GM23338 (cell line): ENCODE measurements at regions not wholly inside any gene's neighbourhood (a gene's known extent, or its start where the extent isn't known, plus 50 kb on each side); places are given as distances from the start of the nearest gene placed in this dataset.

Experiments
- ATAC-seq: fragments of 200-7000 bp; cut with Tn5 transposase; 3 replicates; pipeline ENCODE4 v1.9.1; 2020
- DNase-seq: peaks from one replicate; pipeline ENCODE4 v3.0.0-alpha.2; 2015; ENCODE audit warnings: low spot score
- H2AFZ ChIP-seq: fragments of 200-600 bp; sonication (generic); 2 replicates; pipeline ENCODE4 v1.8.0; 2016; ENCODE audit warnings: antibody characterized with exemption, mild to moderate bottlenecking, moderate library complexity
- H3F3A ChIP-seq: fragments of 200-600 bp; sonication (generic); replicated peaks from 2 replicates; pipeline ENCODE4 v1.8.0; 2017; ENCODE audit warnings: antibody characterized with exemption, mixed run types, low read depth
- H3K27ac ChIP-seq: fragments of 200-600 bp; sonication (generic); 2 replicates; pipeline ENCODE4 v1.6.1; 2016; ENCODE audit warnings: low read depth
- H3K27me3 ChIP-seq: fragments of 200-600 bp; sonication (generic); 2 replicates; pipeline ENCODE4 v1.8.0; 2016; ENCODE audit warnings: mild to moderate bottlenecking, mixed run types, moderate library complexity; ENCODE audit not compliant: insufficient read depth
- H3K36me3 ChIP-seq: fragments of 200-600 bp; sonication (generic); 2 replicates; pipeline ENCODE4 v1.8.0; 2016; ENCODE audit warnings: mild to moderate bottlenecking; ENCODE audit not compliant: insufficient read depth
- H3K4me1 ChIP-seq: fragments of 200-600 bp; sonication (generic); 2 replicates; pipeline ENCODE4 v1.8.0; 2016; ENCODE audit warnings: mild to moderate bottlenecking, moderate library complexity; ENCODE audit not compliant: insufficient read depth
- H3K4me2 ChIP-seq: fragments of 200-600 bp; sonication (generic); 2 replicates; pipeline ENCODE4 v1.7.1; 2017; ENCODE audit warnings: mixed run types
- H3K4me3 ChIP-seq: fragments of 200-600 bp; sonication (generic); 2 replicates; pipeline ENCODE4 v1.6.1; 2016; ENCODE audit warnings: mixed run types
- H3K79me2 ChIP-seq: fragments of 200-600 bp; sonication (generic); replicated peaks from 2 replicates; pipeline ENCODE4 v1.8.0; 2017; ENCODE audit warnings: mild to moderate bottlenecking; ENCODE audit not compliant: insufficient read depth
- H3K9me2 ChIP-seq: fragments of 200-600 bp; sonication (generic); 2 replicates; pipeline ENCODE4 v1.8.0; 2017; ENCODE audit not compliant: insufficient read depth
- H4K20me1 ChIP-seq: fragments of 200-600 bp; sonication (generic); replicated peaks from 2 replicates; pipeline ENCODE4 v1.8.0; 2017; ENCODE audit warnings: mild to moderate bottlenecking; ENCODE audit not compliant: insufficient read depth
- H3K27ac Mint-ChIP-seq: 2 replicates; pipeline ENCODE4 v1.8.0; 2020; ENCODE audit warnings: inconsistent platforms, mild to moderate bottlenecking, moderate library complexity, mixed read lengths
- H3K27me3 Mint-ChIP-seq: 3 replicates; pipeline ENCODE4 v1.8.0; 2022; ENCODE audit warnings: low read depth, mild to moderate bottlenecking, moderate library complexity, mixed read lengths, inconsistent platforms; ENCODE audit not compliant: insufficient read depth, poor library complexity
- H3K36me3 Mint-ChIP-seq: 3 replicates; pipeline ENCODE4 v1.8.0; 2021; ENCODE audit warnings: low read depth, mild to moderate bottlenecking, inconsistent platforms, moderate library complexity, mixed read lengths
- H3K4me1 Mint-ChIP-seq: 3 replicates; pipeline ENCODE4 v1.8.0; 2020; ENCODE audit warnings: mild to moderate bottlenecking, inconsistent platforms, mixed read lengths
- H3K4me3 Mint-ChIP-seq: 3 replicates; pipeline ENCODE4 v1.8.0; 2021; ENCODE audit warnings: moderate library complexity, mild to moderate bottlenecking, inconsistent platforms, mixed read lengths
- H3K9me3 Mint-ChIP-seq: 3 replicates; pipeline ENCODE4 v1.8.0; 2020; ENCODE audit warnings: moderate library complexity, mild to moderate bottlenecking, inconsistent platforms, mixed read lengths
- CREB1 ChIP-seq: fragments of 250-450 bp; sonication (Bioruptor Pico); IDR thresholded peaks from 2 replicates; pipeline ENCODE4 v1.5.0; 2020; ENCODE audit warnings: low read depth, mild to moderate bottlenecking, moderate library complexity
- EZH2phosphoT487 ChIP-seq: fragments of 200-600 bp; sonication (generic); IDR thresholded peaks from one replicate; pipeline ENCODE4 v1.8.1; 2018; ENCODE audit warnings: antibody characterized with exemption; ENCODE audit not compliant: unreplicated experiment
- JUNB ChIP-seq: IDR thresholded peaks from one replicate; pipeline ENCODE4 v1.6.1; 2016; ENCODE audit warnings: antibody characterized with exemption; ENCODE audit not compliant: unreplicated experiment
- POLR2AphosphoS5 ChIP-seq: IDR thresholded peaks from 2 replicates; pipeline ENCODE4 v1.6.1; 2016; ENCODE audit warnings: antibody characterized with exemption, low read depth
- ZNF331 ChIP-seq: fragments of 250-450 bp; sonication (Bioruptor Pico); IDR thresholded peaks from 2 replicates; pipeline ENCODE4 v1.5.0; 2020; ENCODE audit warnings: low read depth, mild to moderate bottlenecking, moderate library complexity
- TF ChIP-seq, protein P1 (sequence below): fragments of 250-450 bp; sonication (Bioruptor Pico); IDR thresholded peaks from 2 replicates; pipeline ENCODE4 v1.5.0; 2020; ENCODE audit warnings: mild to moderate bottlenecking, moderate library complexity
- TF ChIP-seq, protein P2 (sequence below): IDR thresholded peaks from 2 replicates; pipeline ENCODE4 v1.6.1; 2016; ENCODE audit warnings: antibody characterized with exemption

DNA sequence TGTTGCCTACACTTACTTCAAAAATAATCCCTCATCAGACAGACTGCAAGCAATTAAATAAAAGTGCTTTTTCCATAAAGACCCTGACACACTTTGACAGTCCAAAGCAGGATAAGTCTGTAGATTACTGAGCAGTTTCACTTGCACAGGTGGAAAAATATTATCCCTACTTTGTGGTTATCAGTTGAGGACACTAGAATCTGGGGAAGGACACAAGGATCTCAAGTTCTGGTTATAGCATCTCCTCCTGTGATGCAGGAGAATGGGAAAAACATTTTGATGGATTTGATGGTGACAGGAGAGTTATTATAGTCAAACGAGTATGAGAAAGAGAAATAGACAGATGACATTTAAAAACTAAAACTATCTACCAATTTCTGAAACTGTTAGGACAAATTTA lies 122.9 kb upstream of the PCDH9 start (continued):
- TF ChIP-seq, protein P1, sequence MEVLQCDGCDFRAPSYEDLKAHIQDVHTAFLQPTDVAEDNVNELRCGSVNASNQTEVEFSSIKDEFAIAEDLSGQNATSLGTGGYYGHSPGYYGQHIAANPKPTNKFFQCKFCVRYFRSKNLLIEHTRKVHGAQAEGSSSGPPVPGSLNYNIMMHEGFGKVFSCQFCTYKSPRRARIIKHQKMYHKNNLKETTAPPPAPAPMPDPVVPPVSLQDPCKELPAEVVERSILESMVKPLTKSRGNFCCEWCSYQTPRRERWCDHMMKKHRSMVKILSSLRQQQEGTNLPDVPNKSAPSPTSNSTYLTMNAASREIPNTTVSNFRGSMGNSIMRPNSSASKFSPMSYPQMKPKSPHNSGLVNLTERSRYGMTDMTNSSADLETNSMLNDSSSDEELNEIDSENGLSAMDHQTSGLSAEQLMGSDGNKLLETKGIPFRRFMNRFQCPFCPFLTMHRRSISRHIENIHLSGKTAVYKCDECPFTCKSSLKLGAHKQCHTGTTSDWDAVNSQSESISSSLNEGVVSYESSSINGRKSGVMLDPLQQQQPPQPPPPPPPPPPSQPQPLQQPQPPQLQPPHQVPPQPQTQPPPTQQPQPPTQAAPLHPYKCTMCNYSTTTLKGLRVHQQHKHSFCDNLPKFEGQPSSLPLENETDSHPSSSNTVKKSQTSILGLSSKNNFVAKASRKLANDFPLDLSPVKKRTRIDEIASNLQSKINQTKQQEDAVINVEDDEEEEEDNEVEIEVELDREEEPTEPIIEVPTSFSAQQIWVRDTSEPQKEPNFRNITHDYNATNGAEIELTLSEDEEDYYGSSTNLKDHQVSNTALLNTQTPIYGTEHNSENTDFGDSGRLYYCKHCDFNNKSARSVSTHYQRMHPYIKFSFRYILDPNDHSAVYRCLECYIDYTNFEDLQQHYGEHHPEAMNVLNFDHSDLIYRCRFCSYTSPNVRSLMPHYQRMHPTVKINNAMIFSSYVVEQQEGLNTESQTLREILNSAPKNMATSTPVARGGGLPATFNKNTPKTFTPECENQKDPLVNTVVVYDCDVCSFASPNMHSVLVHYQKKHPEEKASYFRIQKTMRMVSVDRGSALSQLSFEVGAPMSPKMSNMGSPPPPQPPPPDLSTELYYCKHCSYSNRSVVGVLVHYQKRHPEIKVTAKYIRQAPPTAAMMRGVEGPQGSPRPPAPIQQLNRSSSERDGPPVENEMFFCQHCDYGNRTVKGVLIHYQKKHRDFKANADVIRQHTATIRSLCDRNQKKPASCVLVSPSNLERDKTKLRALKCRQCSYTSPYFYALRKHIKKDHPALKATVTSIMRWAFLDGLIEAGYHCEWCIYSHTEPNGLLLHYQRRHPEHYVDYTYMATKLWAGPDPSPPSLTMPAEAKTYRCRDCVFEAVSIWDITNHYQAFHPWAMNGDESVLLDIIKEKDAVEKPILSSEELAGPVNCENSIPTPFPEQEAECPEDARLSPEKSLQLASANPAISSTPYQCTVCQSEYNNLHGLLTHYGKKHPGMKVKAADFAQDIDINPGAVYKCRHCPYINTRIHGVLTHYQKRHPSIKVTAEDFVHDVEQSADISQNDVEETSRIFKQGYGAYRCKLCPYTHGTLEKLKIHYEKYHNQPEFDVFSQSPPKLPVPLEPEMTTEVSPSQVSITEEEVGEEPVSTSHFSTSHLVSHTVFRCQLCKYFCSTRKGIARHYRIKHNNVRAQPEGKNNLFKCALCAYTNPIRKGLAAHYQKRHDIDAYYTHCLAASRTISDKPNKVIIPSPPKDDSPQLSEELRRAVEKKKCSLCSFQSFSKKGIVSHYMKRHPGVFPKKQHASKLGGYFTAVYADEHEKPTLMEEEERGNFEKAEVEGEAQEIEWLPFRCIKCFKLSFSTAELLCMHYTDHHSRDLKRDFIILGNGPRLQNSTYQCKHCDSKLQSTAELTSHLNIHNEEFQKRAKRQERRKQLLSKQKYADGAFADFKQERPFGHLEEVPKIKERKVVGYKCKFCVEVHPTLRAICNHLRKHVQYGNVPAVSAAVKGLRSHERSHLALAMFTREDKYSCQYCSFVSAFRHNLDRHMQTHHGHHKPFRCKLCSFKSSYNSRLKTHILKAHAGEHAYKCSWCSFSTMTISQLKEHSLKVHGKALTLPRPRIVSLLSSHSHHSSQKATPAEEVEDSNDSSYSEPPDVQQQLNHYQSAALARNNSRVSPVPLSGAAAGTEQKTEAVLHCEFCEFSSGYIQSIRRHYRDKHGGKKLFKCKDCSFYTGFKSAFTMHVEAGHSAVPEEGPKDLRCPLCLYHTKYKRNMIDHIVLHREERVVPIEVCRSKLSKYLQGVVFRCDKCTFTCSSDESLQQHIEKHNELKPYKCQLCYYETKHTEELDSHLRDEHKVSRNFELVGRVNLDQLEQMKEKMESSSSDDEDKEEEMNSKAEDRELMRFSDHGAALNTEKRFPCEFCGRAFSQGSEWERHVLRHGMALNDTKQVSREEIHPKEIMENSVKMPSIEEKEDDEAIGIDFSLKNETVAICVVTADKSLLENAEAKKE (CRISPR knock-in tag) = no peak
- TF ChIP-seq POLR2AphosphoS5 (no peak), ZNF331 (CRISPR knock-in tag) (no peak), JUNB (no peak), CREB1 (CRISPR knock-in tag) (no peak)

DNA sequence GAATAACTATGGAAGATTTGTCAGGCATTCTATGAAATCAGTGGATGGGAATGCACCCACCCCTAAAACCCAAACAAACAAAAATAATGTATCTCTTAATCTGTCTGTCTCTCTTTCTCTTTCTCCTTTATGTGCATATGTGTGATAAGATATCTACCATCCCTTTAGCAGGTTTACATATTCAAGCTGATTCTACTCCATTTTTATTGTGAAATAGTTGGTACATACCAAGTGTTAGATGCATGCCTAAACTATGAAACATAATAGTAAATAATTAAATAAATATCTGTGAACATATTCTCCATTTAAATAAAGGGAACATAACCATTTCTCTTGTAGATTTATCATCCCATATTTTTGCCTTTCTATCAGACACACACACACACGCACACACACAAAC lies 121.8 kb upstream of the PCDH9 start:
- Histone ChIP-seq H3K9me2 (peaks cover 7% of the 10 kb centered on the region), H2AFZ (no peak overlapping the region), H3K27ac (no peak overlapping the region), H3K4me1 (no peaks in the 10 kb centered on the region), H3K27me3 (no peaks in the 10 kb centered on the region), H3F3A (no peaks in the 10 kb centered on the region), H3K79me2 (no peaks in the 10 kb centered on the region), H4K20me1 (no peaks in the 10 kb centered on the region), H3K4me2 (no peak overlapping the region), H3K36me3 (no peaks in the 10 kb centered on the region), H3K4me3 (no peak overlapping the region)
- H3K4me1 Mint-ChIP-seq = no peaks in the 10 kb centered on the region
- H3K9me3 Mint-ChIP-seq = no peaks in the 10 kb centered on the region
- no peaks in the 10 kb centered on the region for H3K36me3 Mint-ChIP-seq
- no peak overlapping the region for H3K4me3 Mint-ChIP-seq
- H3K27ac Mint-ChIP-seq = no peak overlapping the region
- ATAC-seq = no peak
- peaks cover 6% of the 10 kb centered on the region for H3K27me3 Mint-ChIP-seq
- no peak for DNase-seq
- TF ChIP-seq, protein P1 (CRISPR knock-in tag) = no peak
- TF ChIP-seq EZH2phosphoT487 = no peak
- TF ChIP-seq, protein P2, sequence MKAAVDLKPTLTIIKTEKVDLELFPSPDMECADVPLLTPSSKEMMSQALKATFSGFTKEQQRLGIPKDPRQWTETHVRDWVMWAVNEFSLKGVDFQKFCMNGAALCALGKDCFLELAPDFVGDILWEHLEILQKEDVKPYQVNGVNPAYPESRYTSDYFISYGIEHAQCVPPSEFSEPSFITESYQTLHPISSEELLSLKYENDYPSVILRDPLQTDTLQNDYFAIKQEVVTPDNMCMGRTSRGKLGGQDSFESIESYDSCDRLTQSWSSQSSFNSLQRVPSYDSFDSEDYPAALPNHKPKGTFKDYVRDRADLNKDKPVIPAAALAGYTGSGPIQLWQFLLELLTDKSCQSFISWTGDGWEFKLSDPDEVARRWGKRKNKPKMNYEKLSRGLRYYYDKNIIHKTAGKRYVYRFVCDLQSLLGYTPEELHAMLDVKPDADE = no peak
